GM10248 (cell line): ENCODE measurements at regions not wholly inside any gene's neighbourhood (a gene's known extent, or its start where the extent isn't known, plus 50 kb on each side); places are given as distances from the start of the nearest gene placed in this dataset.
"Not testable (repeated sequence)": the region's sequence is repeated elsewhere in the genome, so short reads cannot be mapped to it uniquely, and the experiment has no call there.

Experiments used
- CTCF ChIA-PET: fragments of 300-600 bp; sonication (Branson Sonifier 250); formaldehyde crosslinking; extraction: SDS; loops from one replicate; lab custom pipeline; 2021; ENCODE audit warnings: antibody characterized with exemption; lab: Yijun Ruan, JAX
- POLR2A ChIA-PET: fragments of 350-650 bp; sonication (Branson Sonifier 250); formaldehyde crosslinking; extraction: SDS; loops from one replicate; lab custom pipeline; 2020; ENCODE audit warnings: antibody characterized with exemption; lab: Yijun Ruan, JAX
- DNase-seq: peaks from one replicate; pipeline ENCODE4 v3.0.0; 2012; ENCODE audit errors: extremely low spot score
- CTCF ChIP-seq: IDR thresholded peaks from 2 replicates; pipeline ENCODE4 v1.5.1; 2012; ENCODE audit warnings: mild to moderate bottlenecking, low read depth; ENCODE audit errors: extremely low read depth, missing control alignments, control extremely low read depth

- DNase-seq: no peak
- no peak for TF ChIP-seq CTCF
- ChIA-PET POLR2A (no interaction called here), CTCF (interaction anchor here (1.2 kb wide), 1 partner anchor 15 kb away, joined by 3 read pairs; no protein-coding TSS in a partner anchor)
Measured at GRCh38 chr21:35720208-35720731, 340.1 kb downstream of the SETD4 start.

DNA sequence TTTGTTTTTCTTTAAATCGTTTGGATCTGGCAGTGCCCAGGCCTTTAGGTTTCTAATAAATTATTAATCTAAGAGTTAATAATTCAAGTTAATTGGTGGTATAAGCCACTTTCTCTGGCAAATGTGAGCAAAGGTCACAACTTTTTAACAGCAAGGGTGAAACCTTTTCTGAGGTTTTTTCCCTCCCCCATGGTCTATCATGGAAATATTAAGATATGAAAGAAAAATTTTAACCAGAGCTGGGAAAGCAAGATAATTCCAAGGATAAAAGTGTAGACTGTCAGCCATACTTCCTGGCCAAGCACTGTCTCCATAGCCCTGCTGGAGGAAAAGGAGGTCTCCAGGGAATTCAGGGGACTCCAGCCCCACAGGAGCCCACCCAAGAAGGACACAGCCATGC lies 341.2 kb downstream of the SETD4 start:
- ChIA-PET CTCF (interaction anchor here (1.2 kb wide), 1 partner anchor 17 kb away, joined by 3 read pairs; no protein-coding TSS in a partner anchor), POLR2A (no interaction called here)
- no peak for TF ChIP-seq CTCF
- DNase-seq: no peak

DNA sequence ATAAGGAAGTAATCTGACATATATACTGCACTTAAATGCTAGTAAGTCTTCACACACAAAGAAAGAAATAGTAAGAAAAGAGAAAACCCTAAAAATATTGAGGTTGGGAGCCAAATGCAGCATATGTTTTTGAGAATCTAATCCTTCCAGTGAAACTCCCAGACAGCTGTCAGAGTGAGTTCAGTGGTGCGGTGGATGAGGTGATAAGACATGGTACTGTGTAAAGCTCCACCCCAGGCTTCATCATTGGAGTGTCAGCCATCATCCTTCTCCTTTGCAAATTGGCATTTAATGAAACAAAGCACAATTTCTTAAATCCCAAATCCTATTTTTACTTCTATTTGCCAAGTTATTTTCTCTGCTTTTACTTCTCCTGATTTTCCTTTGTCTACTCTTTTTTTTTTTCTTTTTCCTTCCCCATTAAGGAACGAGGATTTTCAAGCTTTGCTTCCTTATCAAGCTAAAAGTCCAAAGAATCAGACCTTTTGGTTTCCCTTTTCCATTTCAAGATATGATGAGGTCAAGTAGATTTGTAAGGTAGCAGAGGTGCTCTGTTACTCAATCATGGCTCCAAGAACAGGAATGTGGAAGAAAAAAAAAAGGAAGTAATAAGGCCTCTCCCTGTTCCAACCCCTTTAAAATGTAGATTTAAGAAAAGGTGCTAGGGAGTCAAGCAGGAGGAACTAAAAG lies 343.3 kb downstream of the SETD4 start:
- DNase-seq: no peak
- ChIA-PET POLR2A (no interaction called here), CTCF (interaction anchor here (0.6 kb wide), 1 partner anchor 861 kb away, joined by 3 read pairs; no protein-coding TSS in a partner anchor)
- no peak for TF ChIP-seq CTCF

GRCh38 chr21:35713914-35714313 lies 346.4 kb downstream of the SETD4 start:
- no peak for TF ChIP-seq CTCF
- no peak for DNase-seq
- CTCF ChIA-PET: no interaction called here
- POLR2A ChIA-PET: no interaction called here

DNA sequence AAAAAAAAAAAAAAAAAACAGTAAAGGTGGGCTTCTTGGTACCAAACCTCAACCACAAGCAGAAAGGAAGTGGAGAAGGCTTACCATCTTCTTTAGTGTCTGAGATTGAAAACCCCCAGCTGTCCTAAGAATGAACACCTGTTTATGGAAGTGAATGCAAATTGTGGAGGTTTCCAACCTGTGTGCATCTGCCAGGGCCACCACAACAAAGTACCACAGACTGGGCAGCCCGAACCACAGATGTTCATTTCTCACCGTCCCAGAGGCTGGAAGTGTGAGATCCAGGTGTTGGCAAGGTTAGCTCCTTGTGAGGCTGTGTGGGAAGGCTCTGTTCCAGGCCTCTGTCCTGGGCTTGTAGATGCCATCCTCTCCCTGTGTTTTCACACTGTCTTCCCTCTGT lies 348.7 kb downstream of the SETD4 start:
- DNase-seq: no peak
- ChIA-PET POLR2A (no interaction called here), CTCF (interaction anchor here (1.1 kb wide), 1 partner anchor 29 kb away, joined by 3 read pairs; no protein-coding TSS in a partner anchor)
- TF ChIP-seq CTCF: no peak

DNA sequence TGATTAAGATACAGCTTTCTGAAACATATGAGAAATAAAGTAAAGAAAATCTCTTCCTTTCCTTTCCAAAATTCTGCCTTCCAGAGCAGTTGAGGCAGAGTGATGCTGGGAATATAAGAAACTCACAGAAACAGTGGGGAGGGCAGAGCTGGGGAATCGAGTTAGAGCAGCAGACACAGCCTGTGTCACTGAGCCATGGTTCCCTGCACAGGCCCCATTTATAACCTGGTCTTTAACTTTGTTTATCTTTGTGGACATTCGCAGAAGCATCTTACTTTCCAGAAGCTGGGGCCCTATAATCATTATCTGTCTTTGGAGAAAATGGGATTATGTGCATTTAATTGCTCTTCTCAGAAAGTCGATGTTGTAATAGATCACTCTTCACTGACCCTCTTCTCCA lies 349.1 kb downstream of the SETD4 start:
- ChIA-PET CTCF (interaction anchor here (1.1 kb wide), 1 partner anchor 29 kb away, joined by 3 read pairs; no protein-coding TSS in a partner anchor), POLR2A (no interaction called here)
- no peak for TF ChIP-seq CTCF
- DNase-seq: no peak

DNA sequence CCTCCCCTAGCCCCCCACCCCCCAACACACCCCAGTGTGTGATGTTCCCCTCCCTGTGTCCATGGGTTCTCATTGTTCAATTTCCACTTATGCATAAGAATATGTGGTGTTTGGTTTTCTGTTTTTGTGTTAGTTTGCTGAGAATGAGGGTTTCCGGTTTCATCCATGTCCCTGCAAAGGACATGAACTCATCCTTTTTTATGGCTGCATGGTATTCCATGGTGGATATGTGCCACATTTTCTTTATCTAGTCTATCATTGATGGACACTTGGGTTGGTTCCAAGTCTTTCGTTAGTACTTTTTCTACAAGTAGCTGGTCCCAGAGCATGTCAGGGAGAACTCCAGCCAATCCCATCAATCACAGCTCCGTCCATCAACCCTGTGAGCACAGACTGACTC lies 350.3 kb downstream of the SETD4 start:
- POLR2A ChIA-PET, DNase-seq: not testable (repeated sequence)
- CTCF ChIA-PET: interaction anchor here (1.4 kb wide), 1 partner anchor 12 kb away, joined by 3 read pairs; no protein-coding TSS in a partner anchor
